Astrocyte (in vitro differentiated cells and primary cell): ENCODE measurements at regions not wholly inside any gene's neighbourhood (a gene's known extent, or its start where the extent isn't known, plus 50 kb on each side); places are given as distances from the start of the nearest gene placed in this dataset.

ENCODE experiments used
- CTCF ChIP-seq: IDR thresholded peaks from 2 replicates; pipeline ENCODE4 v1.5.1; 2011; ENCODE audit warnings: low read depth, mild to moderate bottlenecking, inconsistent platforms, low read length, moderate library complexity; ENCODE audit not compliant: insufficient read depth
- EZH2 ChIP-seq: IDR thresholded peaks from 2 replicates; pipeline ENCODE4 v1.6.1; 2012; ENCODE audit warnings: mild to moderate bottlenecking, low read length, inconsistent platforms; ENCODE audit not compliant: insufficient read depth

GRCh38 chr3:107884028-107884427 is 206.8 kb downstream of the CD47 start:
- TF ChIP-seq CTCF (no peak), EZH2 (no peak)
